ENCODE measurements at regions not wholly inside any gene's neighbourhood (a gene's known extent, or its start where the extent isn't known, plus 50 kb on each side); places are given as distances from the start of the nearest gene placed in this dataset.

- TF ChIP-seq, protein P1, sequence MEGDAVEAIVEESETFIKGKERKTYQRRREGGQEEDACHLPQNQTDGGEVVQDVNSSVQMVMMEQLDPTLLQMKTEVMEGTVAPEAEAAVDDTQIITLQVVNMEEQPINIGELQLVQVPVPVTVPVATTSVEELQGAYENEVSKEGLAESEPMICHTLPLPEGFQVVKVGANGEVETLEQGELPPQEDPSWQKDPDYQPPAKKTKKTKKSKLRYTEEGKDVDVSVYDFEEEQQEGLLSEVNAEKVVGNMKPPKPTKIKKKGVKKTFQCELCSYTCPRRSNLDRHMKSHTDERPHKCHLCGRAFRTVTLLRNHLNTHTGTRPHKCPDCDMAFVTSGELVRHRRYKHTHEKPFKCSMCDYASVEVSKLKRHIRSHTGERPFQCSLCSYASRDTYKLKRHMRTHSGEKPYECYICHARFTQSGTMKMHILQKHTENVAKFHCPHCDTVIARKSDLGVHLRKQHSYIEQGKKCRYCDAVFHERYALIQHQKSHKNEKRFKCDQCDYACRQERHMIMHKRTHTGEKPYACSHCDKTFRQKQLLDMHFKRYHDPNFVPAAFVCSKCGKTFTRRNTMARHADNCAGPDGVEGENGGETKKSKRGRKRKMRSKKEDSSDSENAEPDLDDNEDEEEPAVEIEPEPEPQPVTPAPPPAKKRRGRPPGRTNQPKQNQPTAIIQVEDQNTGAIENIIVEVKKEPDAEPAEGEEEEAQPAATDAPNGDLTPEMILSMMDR (IDR thresholded peaks at IDR 0.05; ENCODE audit: control insufficient read depth, insufficient read depth, low read depth, low read length, missing control alignments) = no peak
- no peak for DNase-seq (ENCODE audit: low read depth)
These were observed 1524.3 kb downstream of the PCDH18 start for GRCh38 chr4:136007991-136008390.

GRCh38 chr4:136002316-136002715 lies 1530.0 kb downstream of the PCDH18 start:
- H3K4me3 ChIP-seq (ENCODE audit: control insufficient read depth, low read depth, low read length) = no peak overlapping the region
- TF ChIP-seq, protein P1 (IDR thresholded peaks at IDR 0.05; ENCODE audit: control insufficient read depth, insufficient read depth, low read depth, low read length, missing control alignments) = no peak
- no peak for DNase-seq (ENCODE audit: low read depth)

More at GRCh38 chr4:136007991-136008390, 1524.3 kb downstream of the PCDH18 start:
- no peak overlapping the region for H3K4me3 ChIP-seq (ENCODE audit: control insufficient read depth, low read depth, low read length)

GRCh38 chr4:136001791-136002190 lies 1530.5 kb downstream of the PCDH18 start:
- TF ChIP-seq, protein P1 (IDR thresholded peaks at IDR 0.05; ENCODE audit: control insufficient read depth, insufficient read depth, low read depth, low read length, missing control alignments) = no peak
- H3K4me3 ChIP-seq (ENCODE audit: control insufficient read depth, low read depth, low read length) = no peak overlapping the region
- no peak for DNase-seq (ENCODE audit: low read depth)

DNA sequence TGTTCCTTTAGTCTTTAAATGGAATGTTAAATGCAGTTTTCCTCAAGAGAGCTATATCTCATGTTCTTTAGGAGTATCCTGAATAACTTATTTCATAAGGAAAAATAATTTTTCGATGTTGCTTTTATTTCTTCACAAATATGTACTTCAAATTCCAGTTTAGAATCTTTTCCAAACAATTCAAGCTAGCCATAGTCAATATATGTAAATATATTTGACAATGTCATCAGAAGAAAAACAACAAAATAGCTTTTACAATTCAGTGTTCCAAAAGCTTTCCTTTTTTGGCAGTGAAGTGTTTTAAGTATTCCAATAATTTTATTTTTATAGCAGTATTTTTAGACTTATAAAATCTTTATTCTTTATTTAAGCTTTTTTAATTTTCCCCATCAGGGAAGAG lies 1532.0 kb downstream of the PCDH18 start:
- TF ChIP-seq, protein P1 (IDR thresholded peaks at IDR 0.05; ENCODE audit: control insufficient read depth, insufficient read depth, low read depth, low read length, missing control alignments) = no peak
- DNase-seq (ENCODE audit: low read depth) = no peak
- no peak overlapping the region for H3K4me3 ChIP-seq (ENCODE audit: control insufficient read depth, low read depth, low read length)

DNA sequence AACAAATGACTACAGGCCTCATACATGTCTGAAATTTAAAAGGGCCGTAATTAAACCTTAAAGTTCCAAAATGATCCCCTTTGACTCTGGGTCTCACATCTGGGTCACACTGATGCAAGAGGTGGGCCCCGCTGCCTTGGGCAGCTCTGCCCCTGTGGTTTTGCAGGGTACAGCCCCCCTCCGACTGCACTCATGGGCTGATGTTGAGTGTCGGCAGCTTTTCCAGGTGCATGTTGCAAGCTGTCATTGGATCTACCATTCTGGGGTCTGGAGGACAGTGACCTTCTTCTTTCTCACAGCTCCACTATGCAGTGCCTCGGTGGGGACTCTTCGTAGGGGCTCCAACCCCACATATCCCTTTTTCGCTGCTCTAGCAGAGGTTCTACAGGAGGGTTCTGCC lies 1537.9 kb downstream of the PCDH18 start:
- DNase-seq (ENCODE audit: low read depth) = no peak
- H3K4me3 ChIP-seq (ENCODE audit: control insufficient read depth, low read depth, low read length) = no peak overlapping the region
- TF ChIP-seq, protein P1 (IDR thresholded peaks at IDR 0.05; ENCODE audit: control insufficient read depth, insufficient read depth, low read depth, low read length, missing control alignments) = no peak

GRCh38 chr4:135976860-135977259 lies 1555.4 kb downstream of the PCDH18 start:
- no peak for DNase-seq (ENCODE audit: low read depth)
- no peak overlapping the region for H3K4me3 ChIP-seq (ENCODE audit: control insufficient read depth, low read depth, low read length)
- TF ChIP-seq, protein P1 (IDR thresholded peaks at IDR 0.05; ENCODE audit: control insufficient read depth, insufficient read depth, low read depth, low read length, missing control alignments) = no peak

- no peak for DNase-seq (ENCODE audit: low read depth)
- TF ChIP-seq, protein P1 (IDR thresholded peaks at IDR 0.05; ENCODE audit: control insufficient read depth, insufficient read depth, low read depth, low read length, missing control alignments) = no peak
- no peak overlapping the region for H3K4me3 ChIP-seq (ENCODE audit: control insufficient read depth, low read depth, low read length)
These were observed 1565.4 kb downstream of the PCDH18 start for GRCh38 chr4:135966936-135967335.
